ENCODE measurements at regions not wholly inside any gene's neighbourhood (a gene's known extent, or its start where the extent isn't known, plus 50 kb on each side); places are given as distances from the start of the nearest gene placed in this dataset.
"Not testable (repeated sequence)": the region's sequence is repeated elsewhere in the genome, so short reads cannot be mapped to it uniquely, and the experiment has no call there.

- ATAC-seq = no peak
These were observed 194.3 kb upstream of the PIK3R1 start for GRCh38 chr5:68021227-68021626.

GRCh38 chr5:68020461-68020969, 195.0 kb upstream of the PIK3R1 start:
- not testable (repeated sequence) for ATAC-seq

GRCh38 chr5:68015381-68016302, 199.9 kb upstream of the PIK3R1 start:
- ATAC-seq = no peak

- no peak for ATAC-seq
These were observed 202.7 kb upstream of the PIK3R1 start for GRCh38 chr5:68012831-68013230.

- no peak for ATAC-seq
These were observed 203.1 kb upstream of the PIK3R1 start for GRCh38 chr5:68012429-68012828.

GRCh38 chr5:68011801-68012200, 203.8 kb upstream of the PIK3R1 start:
- no peak for ATAC-seq

GRCh38 chr5:68011259-68011760, 204.2 kb upstream of the PIK3R1 start:
- no peak for ATAC-seq

- no peak for ATAC-seq
These were observed 204.8 kb upstream of the PIK3R1 start for GRCh38 chr5:68010740-68011139.

GRCh38 chr5:68007451-68007850, 208.1 kb upstream of the PIK3R1 start:
- ATAC-seq = no peak

GRCh38 chr5:68002836-68003235, 212.7 kb upstream of the PIK3R1 start:
- no peak for ATAC-seq

GRCh38 chr5:68000805-68001204, 214.8 kb upstream of the PIK3R1 start:
- ATAC-seq = no peak

- no peak for ATAC-seq
These were observed 216.2 kb upstream of the PIK3R1 start for GRCh38 chr5:67999391-67999790.

GRCh38 chr5:67998709-67999261, 216.8 kb upstream of the PIK3R1 start:
- no peak for ATAC-seq

- ATAC-seq = no peak
These were observed 217.6 kb upstream of the PIK3R1 start for GRCh38 chr5:67997892-67998457.

- ATAC-seq = no peak
These were observed 218.4 kb upstream of the PIK3R1 start for GRCh38 chr5:67997148-67997547.

GRCh38 chr5:67996596-67996995, 219.0 kb upstream of the PIK3R1 start:
- no peak for ATAC-seq

- ATAC-seq = no peak
These were observed 222.6 kb upstream of the PIK3R1 start for GRCh38 chr5:67992923-67993322.

GRCh38 chr5:67989456-67989855, 226.1 kb upstream of the PIK3R1 start:
- ATAC-seq = no peak

GRCh38 chr5:67986761-67987160, 228.8 kb upstream of the PIK3R1 start:
- ATAC-seq = no peak

- ATAC-seq = no peak
These were observed 229.7 kb upstream of the PIK3R1 start for GRCh38 chr5:67985686-67986387.

GRCh38 chr5:67984546-67984945, 231.0 kb upstream of the PIK3R1 start:
- ATAC-seq = no peak

- ATAC-seq = no peak
These were observed 232.1 kb upstream of the PIK3R1 start for GRCh38 chr5:67983251-67984110.
